Lung (tissue), 11 donors: ENCODE measurements at regions not wholly inside any gene's neighbourhood (a gene's known extent, or its start where the extent isn't known, plus 50 kb on each side); places are given as distances from the start of the nearest gene placed in this dataset.

Experiments
- ATAC-seq: fragments of 200-7000 bp; cut with Tn5 transposase; one replicate; pipeline ENCODE4 v1.9.1; 2020; ENCODE audit warnings: moderate number of reproducible peaks; ENCODE audit not compliant: insufficient read depth, low FRiP score
- DNase-seq, 3 donors: peaks; one replicate each; pipeline ENCODE4 v3.0.0-alpha.2; 2013 to 2017
- H3K27ac ChIP-seq, 2 donors: one replicate each; pipeline ENCODE4 v1.5.1; 2013; ENCODE audit warnings: mild to moderate bottlenecking in 2 of 2, moderate library complexity in 2 of 2, control low read depth in 1 of 2, inconsistent platforms in 1 of 2, low read depth in 1 of 2, low read length in 1 of 2
- H3K27me3 ChIP-seq, 3 donors: one replicate each; pipeline ENCODE4 v1.5.1; 2013; ENCODE audit warnings: low read length in 2 of 3; ENCODE audit not compliant: control insufficient read depth in 3 of 3, insufficient read depth in 3 of 3
- H3K36me3 ChIP-seq, 4 donors: one replicate each; pipeline ENCODE4 v1.5.1; 2013; ENCODE audit warnings: low read length in 4 of 4, mild to moderate bottlenecking in 1 of 4, moderate library complexity in 1 of 4; ENCODE audit not compliant: control insufficient read depth in 4 of 4, insufficient read depth in 4 of 4
- H3K4me1 ChIP-seq, 5 donors: one replicate each; pipeline ENCODE4 v1.5.1; 2013; ENCODE audit warnings: low read length in 5 of 5, mild to moderate bottlenecking in 2 of 5, moderate library complexity in 1 of 5; ENCODE audit not compliant: control insufficient read depth in 5 of 5, insufficient read depth in 5 of 5
- H3K4me3 ChIP-seq: one replicate; pipeline ENCODE4 v1.5.1; 2013; ENCODE audit warnings: mild to moderate bottlenecking, control low read depth, moderate library complexity
- H3K9ac ChIP-seq, 2 donors: one replicate each; pipeline ENCODE4 v1.5.1; 2013; ENCODE audit warnings: low read length in 2 of 2, control low read depth in 1 of 2; ENCODE audit not compliant: insufficient read depth in 1 of 2
- H3K9me3 ChIP-seq, 4 donors: one replicate each; pipeline ENCODE4 v1.5.1; 2013; ENCODE audit warnings: low read length in 3 of 4, mild to moderate bottlenecking in 1 of 4, moderate library complexity in 1 of 4; ENCODE audit not compliant: control insufficient read depth in 4 of 4, insufficient read depth in 3 of 4
- WGBS, 2 donors: extraction: QIAGEN DNeasy Blood & Tissue Kit; methylation state at CpG; one replicate each; pipeline ENCODE4 v1.1.7; 2013; 5-methylcytosine and 5-hydroxymethylcytosine counted together
- TF ChIP-seq, protein P1 (sequence below): IDR thresholded peaks from 2 replicates; pipeline ENCODE4 v1.5.1; 2012; ENCODE audit warnings: mild to moderate bottlenecking; ENCODE audit errors: control extremely low read depth, extremely low read depth
- donor health status: control.
- donor health status: control.
- donor health status: Bipolar disorder and iron deficiency.
- donor health status: healthy.
- donor health status: DM: yes; HTN: yes; CAD: no.

DNA sequence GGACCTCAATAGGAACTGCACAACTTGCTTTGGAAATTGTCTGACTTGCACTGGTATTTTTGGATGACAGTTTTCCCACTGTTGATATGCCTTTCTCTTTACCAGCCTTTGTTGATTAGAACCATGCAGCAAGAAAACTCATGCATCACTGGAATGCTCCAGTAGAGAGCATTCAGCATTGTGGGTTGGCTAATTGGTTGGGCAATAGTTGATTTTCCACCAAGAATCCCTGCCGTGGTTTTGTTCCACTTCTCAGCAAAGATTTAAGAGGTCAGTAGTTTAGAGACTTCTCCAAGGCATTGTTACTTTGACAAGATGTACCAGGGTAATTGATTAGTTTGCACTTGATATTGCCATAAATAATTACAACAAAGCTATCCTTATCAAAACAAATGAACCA is 260.0 kb downstream of the DHX35 start:
- DNase-seq = no peak
- WGBS, 2 donors = 20 to 38% methylated on average over 1 of the region's 1 CpG
- TF ChIP-seq, protein P1, sequence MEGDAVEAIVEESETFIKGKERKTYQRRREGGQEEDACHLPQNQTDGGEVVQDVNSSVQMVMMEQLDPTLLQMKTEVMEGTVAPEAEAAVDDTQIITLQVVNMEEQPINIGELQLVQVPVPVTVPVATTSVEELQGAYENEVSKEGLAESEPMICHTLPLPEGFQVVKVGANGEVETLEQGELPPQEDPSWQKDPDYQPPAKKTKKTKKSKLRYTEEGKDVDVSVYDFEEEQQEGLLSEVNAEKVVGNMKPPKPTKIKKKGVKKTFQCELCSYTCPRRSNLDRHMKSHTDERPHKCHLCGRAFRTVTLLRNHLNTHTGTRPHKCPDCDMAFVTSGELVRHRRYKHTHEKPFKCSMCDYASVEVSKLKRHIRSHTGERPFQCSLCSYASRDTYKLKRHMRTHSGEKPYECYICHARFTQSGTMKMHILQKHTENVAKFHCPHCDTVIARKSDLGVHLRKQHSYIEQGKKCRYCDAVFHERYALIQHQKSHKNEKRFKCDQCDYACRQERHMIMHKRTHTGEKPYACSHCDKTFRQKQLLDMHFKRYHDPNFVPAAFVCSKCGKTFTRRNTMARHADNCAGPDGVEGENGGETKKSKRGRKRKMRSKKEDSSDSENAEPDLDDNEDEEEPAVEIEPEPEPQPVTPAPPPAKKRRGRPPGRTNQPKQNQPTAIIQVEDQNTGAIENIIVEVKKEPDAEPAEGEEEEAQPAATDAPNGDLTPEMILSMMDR = no peak

DNA sequence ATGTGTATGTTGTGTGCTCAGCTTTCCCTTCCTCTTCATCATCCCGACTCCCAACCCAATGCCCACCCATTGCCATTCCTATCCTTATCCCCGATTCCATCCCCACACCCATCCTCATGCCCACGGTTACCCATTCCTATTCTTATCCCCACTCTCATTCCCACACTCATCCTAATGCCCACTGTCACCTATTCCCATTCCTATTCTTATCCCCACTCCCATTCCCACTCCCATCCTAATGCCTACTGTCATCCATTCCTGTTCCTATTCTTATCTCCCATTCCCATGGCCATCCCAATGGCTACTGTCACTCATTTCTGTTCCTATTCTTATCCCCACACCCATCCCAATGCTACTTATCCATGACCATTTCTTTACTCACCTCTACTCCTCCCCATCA is 254.1 kb downstream of the DHX35 start:
- 77 to 93% methylated on average over 3 of the region's 3 CpGs for WGBS, 2 donors
- Histone ChIP-seq H3K36me3 (no peaks in the 10 kb centered on the region), H3K27ac (no peak overlapping the region), H3K4me1 (no peaks in the 10 kb centered on the region), H3K4me3 (no peak overlapping the region), H3K9me3 (peaks cover 0 to 1% (median 0%) of the 10 kb centered on the region in 4 donors), H3K9ac (no peak overlapping the region), H3K27me3 (peaks cover 0 to 4% (median 2%) of the 10 kb centered on the region in 3 donors)
- DNase-seq (no peak), ATAC-seq (no peak)
- TF ChIP-seq, protein P1 = no peak

More for the DNA sequence above, 260.0 kb downstream of the DHX35 start:
- H3K27ac ChIP-seq = no peak overlapping the region
- H3K36me3 ChIP-seq = no peaks in the 10 kb centered on the region
- H3K4me3 ChIP-seq = no peak overlapping the region
- peaks cover 0 to 4% (median 3%) of the 10 kb centered on the region in 3 donors for H3K27me3 ChIP-seq
- no peaks in the 10 kb centered on the region for H3K4me1 ChIP-seq
- no peak for ATAC-seq
- peaks cover 0 to 4% (median 0%) of the 10 kb centered on the region in 4 donors for H3K9me3 ChIP-seq
- H3K9ac ChIP-seq = no peak overlapping the region

DNA sequence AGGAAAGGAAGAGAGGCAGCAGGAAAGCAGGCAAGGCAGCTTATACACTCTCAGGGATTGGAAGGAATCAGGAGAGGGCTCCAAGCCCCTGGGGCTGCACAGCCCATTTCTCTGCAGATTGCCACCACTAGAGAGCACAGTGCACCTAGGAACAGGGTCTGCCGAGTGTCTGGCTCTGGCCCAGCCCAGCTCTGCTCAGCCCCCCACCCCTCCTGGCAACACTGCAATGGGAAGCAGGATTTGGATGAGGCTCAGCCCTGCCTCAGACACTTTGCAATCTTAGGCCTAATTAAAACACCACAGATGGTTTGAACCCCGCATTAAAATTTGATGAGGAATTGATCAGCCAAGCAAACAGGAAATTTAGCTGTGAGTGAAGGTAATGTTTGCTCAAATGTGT is 252.7 kb downstream of the DHX35 start:
- Histone ChIP-seq H3K27ac (no peak overlapping the region), H3K4me1 (no peaks in the 10 kb centered on the region), H3K9me3 (peaks cover 0 to 3% (median 0%) of the 10 kb centered on the region in 4 donors), H3K36me3 (no peaks in the 10 kb centered on the region), H3K4me3 (no peak overlapping the region), H3K9ac (no peak overlapping the region), H3K27me3 (peaks cover 0 to 4% (median 0%) of the 10 kb centered on the region in 3 donors)
- ATAC-seq = no peak
- 52 to 62% methylated on average over 2 of the region's 2 CpGs for WGBS, 2 donors
- TF ChIP-seq, protein P1 = no peak
- peak in 2 of 3 donors; percentile 2 to 26 for DNase-seq
